ENCODE measurements at regions not wholly inside any gene's neighbourhood (a gene's known extent, or its start where the extent isn't known, plus 50 kb on each side); places are given as distances from the start of the nearest gene placed in this dataset.

DNA sequence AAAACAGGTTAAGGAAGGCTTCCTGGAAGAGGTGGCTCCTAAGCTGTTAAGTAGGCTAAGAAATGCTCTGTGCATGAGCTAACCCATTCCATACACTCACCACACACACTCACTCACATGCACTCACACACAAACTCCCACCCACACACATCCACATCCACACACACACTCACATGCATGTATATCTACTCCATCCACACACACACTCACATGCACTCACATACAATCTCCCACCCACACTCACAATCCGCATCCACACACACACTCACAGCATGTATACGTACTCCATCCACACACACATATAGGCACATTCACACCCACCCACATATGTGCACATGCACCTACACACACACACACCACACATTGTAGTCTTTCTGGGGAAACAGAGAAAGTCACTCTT, 89.3 kb upstream of the HNF1B start:
- Histone ChIP-seq H3K4me3 (no peak overlapping the region), H3K4me1 (no peaks in the 10 kb centered on the region), H3K36me3 (no peaks in the 10 kb centered on the region), H3K27me3 (no peaks in the 10 kb centered on the region), H3K27ac (no peak overlapping the region), H3K9me3 (no peaks in the 10 kb centered on the region)
- intact Hi-C loops (cut with DNase I): no loop called here
- TF ChIP-seq POLR2A (IDR thresholded peaks at IDR 0.05) (no peak), POLR2AphosphoS5 (IDR thresholded peaks at IDR 0.05; ENCODE audit: insufficient read depth in 1 of 2, low read depth in 1 of 2) (no peak)
- TF ChIP-seq, protein P1, sequence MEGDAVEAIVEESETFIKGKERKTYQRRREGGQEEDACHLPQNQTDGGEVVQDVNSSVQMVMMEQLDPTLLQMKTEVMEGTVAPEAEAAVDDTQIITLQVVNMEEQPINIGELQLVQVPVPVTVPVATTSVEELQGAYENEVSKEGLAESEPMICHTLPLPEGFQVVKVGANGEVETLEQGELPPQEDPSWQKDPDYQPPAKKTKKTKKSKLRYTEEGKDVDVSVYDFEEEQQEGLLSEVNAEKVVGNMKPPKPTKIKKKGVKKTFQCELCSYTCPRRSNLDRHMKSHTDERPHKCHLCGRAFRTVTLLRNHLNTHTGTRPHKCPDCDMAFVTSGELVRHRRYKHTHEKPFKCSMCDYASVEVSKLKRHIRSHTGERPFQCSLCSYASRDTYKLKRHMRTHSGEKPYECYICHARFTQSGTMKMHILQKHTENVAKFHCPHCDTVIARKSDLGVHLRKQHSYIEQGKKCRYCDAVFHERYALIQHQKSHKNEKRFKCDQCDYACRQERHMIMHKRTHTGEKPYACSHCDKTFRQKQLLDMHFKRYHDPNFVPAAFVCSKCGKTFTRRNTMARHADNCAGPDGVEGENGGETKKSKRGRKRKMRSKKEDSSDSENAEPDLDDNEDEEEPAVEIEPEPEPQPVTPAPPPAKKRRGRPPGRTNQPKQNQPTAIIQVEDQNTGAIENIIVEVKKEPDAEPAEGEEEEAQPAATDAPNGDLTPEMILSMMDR (IDR thresholded peaks at IDR 0.05): no peak
- no peak for DNase-seq (ENCODE audit: extremely low spot score in 2 of 2)

GRCh38 chr17:37833237-37833859, 88.5 kb upstream of the HNF1B start:
- Histone ChIP-seq H3K36me3 (no peaks in the 10 kb centered on the region), H3K27me3 (no peaks in the 10 kb centered on the region), H3K4me1 (no peaks in the 10 kb centered on the region), H3K27ac (no peak overlapping the region), H3K4me3 (no peak overlapping the region), H3K9me3 (no peaks in the 10 kb centered on the region)
- DNase-seq (ENCODE audit: extremely low spot score in 2 of 2): no peak
- intact Hi-C loops (cut with DNase I): no loop called here
- no peak for TF ChIP-seq POLR2A (IDR thresholded peaks at IDR 0.05)
- TF ChIP-seq, protein P1 (IDR thresholded peaks at IDR 0.05): no peak
- no peak for TF ChIP-seq POLR2AphosphoS5 (IDR thresholded peaks at IDR 0.05; ENCODE audit: insufficient read depth in 1 of 2, low read depth in 1 of 2)

GRCh38 chr17:37831986-37832385, 87.1 kb upstream of the HNF1B start:
- no peaks in the 10 kb centered on the region for H3K4me1 ChIP-seq
- DNase-seq (ENCODE audit: extremely low spot score in 2 of 2): no peak
- no peaks in the 10 kb centered on the region for H3K27me3 ChIP-seq
- H3K36me3 ChIP-seq: no peaks in the 10 kb centered on the region
- TF ChIP-seq, protein P1 (IDR thresholded peaks at IDR 0.05): no peak
- no peak for TF ChIP-seq POLR2A (IDR thresholded peaks at IDR 0.05)
- TF ChIP-seq POLR2AphosphoS5 (IDR thresholded peaks at IDR 0.05; ENCODE audit: insufficient read depth in 1 of 2, low read depth in 1 of 2): no peak
- no peaks in the 10 kb centered on the region for H3K9me3 ChIP-seq
- no peak overlapping the region for H3K4me3 ChIP-seq
- intact Hi-C loops (cut with DNase I): no loop called here
- no peak overlapping the region for H3K27ac ChIP-seq

- DNase-seq (ENCODE audit: extremely low spot score in 2 of 2): no peak
- no peaks in the 10 kb centered on the region for H3K27me3 ChIP-seq
- intact Hi-C loops (cut with DNase I): no loop called here
These were observed 86.6 kb upstream of the HNF1B start for GRCh38 chr17:37831492-37831891.

More at GRCh38 chr17:37831492-37831891, 86.6 kb upstream of the HNF1B start:
- no peak overlapping the region for H3K4me3 ChIP-seq
- no peaks in the 10 kb centered on the region for H3K9me3 ChIP-seq
- no peak for TF ChIP-seq POLR2AphosphoS5 (IDR thresholded peaks at IDR 0.05; ENCODE audit: insufficient read depth in 1 of 2, low read depth in 1 of 2)
- TF ChIP-seq POLR2A (IDR thresholded peaks at IDR 0.05): no peak
- TF ChIP-seq, protein P1 (IDR thresholded peaks at IDR 0.05): no peak
- no peak overlapping the region for H3K27ac ChIP-seq
- no peaks in the 10 kb centered on the region for H3K36me3 ChIP-seq
- no peaks in the 10 kb centered on the region for H3K4me1 ChIP-seq
